CD4-positive, alpha-beta T cell (primary cell): ENCODE measurements at regions not wholly inside any gene's neighbourhood (a gene's known extent, or its start where the extent isn't known, plus 50 kb on each side); places are given as distances from the start of the nearest gene placed in this dataset.
"Not testable (repeated sequence)": the region's sequence is repeated elsewhere in the genome, so short reads cannot be mapped to it uniquely, and the experiment has no call there.

Experiments used
- ATAC-seq: fragments of 200-7000 bp; cut with Tn5 transposase; one replicate; pipeline ENCODE4 v1.10.0; 2022; ENCODE audit warnings: mild to moderate bottlenecking; ENCODE audit not compliant: poor library complexity
- CTCF ChIA-PET: fragments of 350-600 bp; sonication (Branson Sonifier 250); formaldehyde crosslinking; loops from one replicate; lab custom pipeline; 2021; ENCODE audit warnings: antibody characterized with exemption, inconsistent platforms; lab: Charles Lee
- POLR2A ChIA-PET: fragments of 350-600 bp; sonication (Branson Sonifier 250); formaldehyde crosslinking; loops from one replicate; lab custom pipeline; 2021; ENCODE audit warnings: antibody characterized with exemption, inconsistent platforms; lab: Charles Lee
- DNase-seq, 14 experiments: peaks; one replicate each; pipeline ENCODE4 v3.0.0-alpha.2; 2013 to 2020; ENCODE audit warnings: mixed read lengths in 2 of 14
- H3K27ac ChIP-seq, 2 donors: one replicate each; pipeline versions ENCODE4 v1.5.1 to v1.7.0; 2013; ENCODE audit warnings: low read length in 2 of 2, low read depth in 1 of 2, mild to moderate bottlenecking in 1 of 2
- H3K27me3 ChIP-seq, 2 experiments: 1 replicate in 1 of 2; 2 replicates in 1 of 2; pipeline versions ENCODE4 v1.6.1 to v1.7.0; 2013; ENCODE audit warnings: low read length in 2 of 2, control low read depth in 1 of 2, mild to moderate bottlenecking in 1 of 2, moderate library complexity in 1 of 2; ENCODE audit not compliant: insufficient read depth in 2 of 2, control insufficient read depth in 1 of 2
- H3K36me3 ChIP-seq: one replicate; pipeline ENCODE4 v1.6.1; 2013; ENCODE audit warnings: low read length, control low read depth; ENCODE audit not compliant: insufficient read depth
- H3K4me1 ChIP-seq: one replicate; pipeline ENCODE4 v1.6.1; 2013; ENCODE audit warnings: low read length, control low read depth; ENCODE audit not compliant: insufficient read depth
- H3K4me3 ChIP-seq: one replicate; pipeline ENCODE4 v1.5.1; 2013; ENCODE audit warnings: mild to moderate bottlenecking, low read length, moderate library complexity
- H3K9me3 ChIP-seq, 2 experiments: 1 replicate in 1 of 2; 2 replicates in 1 of 2; pipeline versions ENCODE4 v1.6.1 to v1.7.0; 2013; ENCODE audit warnings: low read length in 2 of 2, mild to moderate bottlenecking in 2 of 2, control low read depth in 1 of 2, moderate library complexity in 1 of 2; ENCODE audit not compliant: control insufficient read depth in 1 of 2, insufficient read depth in 1 of 2
- H3K27ac Mint-ChIP-seq: one replicate; pipeline ENCODE4 v1.8.0; 2020; ENCODE audit warnings: mixed read lengths
- H3K27me3 Mint-ChIP-seq: one replicate; pipeline ENCODE4 v1.8.0; 2021; ENCODE audit warnings: mixed read lengths
- H3K36me3 Mint-ChIP-seq: one replicate; pipeline ENCODE4 v1.8.0; 2021; ENCODE audit warnings: low read depth, mixed read lengths
- H3K4me1 Mint-ChIP-seq: one replicate; pipeline ENCODE4 v1.8.0; 2021; ENCODE audit warnings: low read depth, mixed read lengths
- H3K4me3 Mint-ChIP-seq: one replicate; pipeline ENCODE4 v1.8.0; 2020; ENCODE audit warnings: mild to moderate bottlenecking, mixed read lengths
- H3K9me3 Mint-ChIP-seq: one replicate; pipeline ENCODE4 v1.8.0; 2020; ENCODE audit warnings: mixed read lengths
- CTCF ChIP-seq: fragments of 200-600 bp; IDR thresholded peaks from one replicate; pipeline ENCODE4 v1.8.0; 2022; ENCODE audit warnings: antibody characterized with exemption, mild to moderate bottlenecking
- intact Hi-C, 2 experiments: fragments of 100-400 bp; cut with DNase I in 1 of 2; cut with micrococcal nuclease in 1 of 2; formaldehyde crosslinking; loops; one replicate each; pipeline versions ENCODE4 v1.15.1 to v1.9.0; 2023 to 2025; cut with DNase I, micrococcal nuclease

DNA sequence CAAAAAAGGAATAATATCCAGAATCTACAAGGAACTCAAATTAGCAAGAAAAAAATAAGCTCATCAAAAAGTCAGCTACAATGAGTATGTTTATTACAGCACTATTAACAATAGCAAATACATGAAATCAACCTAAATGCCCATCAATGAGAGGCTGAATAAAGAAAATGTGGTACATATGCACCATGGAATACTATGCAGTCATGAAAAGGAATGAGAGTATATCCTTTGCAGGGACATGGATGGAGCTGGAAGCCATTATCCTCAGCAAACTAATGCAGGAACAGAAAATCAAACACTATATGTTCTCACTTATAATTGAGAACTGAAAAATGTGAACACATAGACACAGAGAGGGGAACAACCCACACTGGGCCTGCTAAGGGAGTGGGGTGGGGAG is 178.4 kb upstream of the IRS4 start:
- no peaks in the 10 kb centered on the region for H3K36me3 ChIP-seq
- no peaks in the 10 kb centered on the region for H3K9me3 ChIP-seq
- Mint-ChIP-seq H3K4me1 (no peaks in the 10 kb centered on the region), H3K4me3 (no peak overlapping the region), H3K27ac (no peak overlapping the region), H3K9me3 (peaks cover 11% of the 10 kb centered on the region), H3K36me3 (no peaks in the 10 kb centered on the region), H3K27me3 (no peaks in the 10 kb centered on the region)
- DNase-seq (no peak), ATAC-seq (no peak)
- no peaks in the 10 kb centered on the region for H3K4me1 ChIP-seq
- H3K4me3 ChIP-seq: no peak overlapping the region
- TF ChIP-seq CTCF: no peak
- ChIA-PET CTCF (no interaction called here), POLR2A (no interaction called here)
- H3K27ac ChIP-seq: no peak overlapping the region
- intact Hi-C loops: no loop called here
- no peaks in the 10 kb centered on the region for H3K27me3 ChIP-seq

- H3K27ac ChIP-seq, H3K4me1 ChIP-seq, H3K4me1 Mint-ChIP-seq, H3K27me3 Mint-ChIP-seq, H3K9me3 ChIP-seq, H3K36me3 Mint-ChIP-seq, H3K27me3 ChIP-seq, intact Hi-C loops, CTCF ChIA-PET, H3K4me3 Mint-ChIP-seq, ATAC-seq, H3K4me3 ChIP-seq, H3K9me3 Mint-ChIP-seq, POLR2A ChIA-PET, DNase-seq, H3K27ac Mint-ChIP-seq, H3K36me3 ChIP-seq: not testable (repeated sequence)
Observed at GRCh38 chrX:108903831-108904230, 167.5 kb upstream of the IRS4 start.

GRCh38 chrX:108900333-108900732 is 164.0 kb upstream of the IRS4 start:
- DNase-seq (no peak), ATAC-seq (no peak)
- no peaks in the 10 kb centered on the region for H3K36me3 ChIP-seq
- Mint-ChIP-seq H3K4me1 (no peaks in the 10 kb centered on the region), H3K27me3 (no peaks in the 10 kb centered on the region), H3K4me3 (no peak overlapping the region), H3K36me3 (no peaks in the 10 kb centered on the region), H3K27ac (no peak overlapping the region), H3K9me3 (no peaks in the 10 kb centered on the region)
- H3K4me1 ChIP-seq: no peaks in the 10 kb centered on the region
- no peaks in the 10 kb centered on the region for H3K9me3 ChIP-seq
- POLR2A ChIA-PET: no interaction called here
- no peak for TF ChIP-seq CTCF
- intact Hi-C loops: no loop called here
- no peak overlapping the region for H3K4me3 ChIP-seq
- CTCF ChIA-PET: no interaction called here
- no peaks in the 10 kb centered on the region for H3K27me3 ChIP-seq
- no peak overlapping the region for H3K27ac ChIP-seq

DNA sequence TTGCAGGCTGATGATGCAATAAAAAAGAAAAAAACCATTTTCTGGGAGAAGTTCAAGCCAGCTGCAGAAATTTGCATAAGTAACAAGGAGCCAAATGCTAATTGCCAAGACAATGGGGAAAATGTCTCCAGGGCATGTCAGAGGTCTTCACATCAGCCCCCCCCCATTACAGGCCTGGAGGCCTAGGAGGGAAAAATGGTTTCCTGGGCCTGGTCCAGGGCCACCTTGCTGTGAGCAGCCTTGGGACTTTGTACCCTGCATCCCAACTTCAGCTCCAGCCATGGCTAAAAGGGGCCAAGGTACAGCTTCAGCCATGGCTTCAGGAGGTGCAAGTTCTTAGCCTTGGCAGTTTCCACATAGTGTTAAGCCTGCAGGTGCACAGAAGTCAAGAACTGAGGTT is 160.0 kb upstream of the IRS4 start:
- H3K27ac Mint-ChIP-seq, H3K4me1 ChIP-seq, H3K36me3 ChIP-seq, H3K27me3 Mint-ChIP-seq, POLR2A ChIA-PET, H3K9me3 Mint-ChIP-seq, H3K4me3 ChIP-seq, DNase-seq, H3K36me3 Mint-ChIP-seq, H3K4me3 Mint-ChIP-seq, intact Hi-C loops, CTCF ChIA-PET, ATAC-seq, H3K27me3 ChIP-seq, H3K27ac ChIP-seq, H3K4me1 Mint-ChIP-seq: not testable (repeated sequence)
- H3K9me3 ChIP-seq: peaks cover 0 to 13% of the 10 kb centered on the region in 2 experiments
